HG02642 (cell line): ENCODE measurements at regions not wholly inside any gene's neighbourhood (a gene's known extent, or its start where the extent isn't known, plus 50 kb on each side); places are given as distances from the start of the nearest gene placed in this dataset.

Experiments used
- ATAC-seq: cut with Tn5 transposase; IDR thresholded peaks from one replicate; pipeline ENCODE4 v1.9.1; 2021; ENCODE audit warnings: mild to moderate bottlenecking; ENCODE audit not compliant: unreplicated experiment, poor library complexity

- no peak for ATAC-seq
Measured at GRCh38 chr2:51601706-51602105, 569.8 kb upstream of the NRXN1 start.

- ATAC-seq = no peak
Measured at GRCh38 chr2:51597086-51597485, 565.2 kb upstream of the NRXN1 start.

- no peak for ATAC-seq
Measured at GRCh38 chr2:51595836-51596235, 563.9 kb upstream of the NRXN1 start.

GRCh38 chr2:51581636-51582267 is 549.8 kb upstream of the NRXN1 start:
- no peak for ATAC-seq

- ATAC-seq = no peak
Measured at GRCh38 chr2:51579412-51579811, 547.5 kb upstream of the NRXN1 start.

GRCh38 chr2:51575181-51575580 is 543.2 kb upstream of the NRXN1 start:
- ATAC-seq = no peak

GRCh38 chr2:51559026-51559425 is 527.1 kb upstream of the NRXN1 start:
- ATAC-seq = no peak

- no peak for ATAC-seq
Measured at GRCh38 chr2:51553476-51553875, 521.5 kb upstream of the NRXN1 start.

GRCh38 chr2:51535763-51536162 is 503.8 kb upstream of the NRXN1 start:
- ATAC-seq = no peak

- ATAC-seq = no peak
Measured at GRCh38 chr2:51534166-51534565, 502.2 kb upstream of the NRXN1 start.

- no peak for ATAC-seq
Measured at GRCh38 chr2:51528156-51528555, 496.2 kb upstream of the NRXN1 start.

- ATAC-seq = no peak
Measured at GRCh38 chr2:51526766-51527165, 494.8 kb upstream of the NRXN1 start.

- ATAC-seq = no peak
Measured at GRCh38 chr2:51516667-51517066, 484.7 kb upstream of the NRXN1 start.

GRCh38 chr2:51511002-51511401 is 479.1 kb upstream of the NRXN1 start:
- no peak for ATAC-seq

- ATAC-seq = no peak
Measured at GRCh38 chr2:51510303-51510702, 478.4 kb upstream of the NRXN1 start.

GRCh38 chr2:51505533-51505932 is 473.6 kb upstream of the NRXN1 start:
- no peak for ATAC-seq

GRCh38 chr2:51490576-51491234 is 458.8 kb upstream of the NRXN1 start:
- no peak for ATAC-seq

GRCh38 chr2:51484605-51485004 is 452.7 kb upstream of the NRXN1 start:
- no peak for ATAC-seq

GRCh38 chr2:51483720-51484119 is 451.8 kb upstream of the NRXN1 start:
- no peak for ATAC-seq

- ATAC-seq = no peak
Measured at GRCh38 chr2:51472783-51473182, 440.9 kb upstream of the NRXN1 start.

- ATAC-seq = no peak
Measured at GRCh38 chr2:51472300-51472699, 440.4 kb upstream of the NRXN1 start.

GRCh38 chr2:51469102-51469501 is 437.2 kb upstream of the NRXN1 start:
- no peak for ATAC-seq
